IMR-90 (cell line): ENCODE measurements at regions not wholly inside any gene's neighbourhood (a gene's known extent, or its start where the extent isn't known, plus 50 kb on each side); places are given as distances from the start of the nearest gene placed in this dataset.

Experiments used
- ATAC-seq: fragments of 200-7000 bp; cut with Tn5 transposase; 2 replicates; pipeline ENCODE4 v1.9.1; 2020; ENCODE audit warnings: low read depth, mild to moderate bottlenecking, moderate library complexity
- BruUV-seq: library from RNA; stranded (reverse); fragments of 400-500 nt; replicated peaks from 2 replicates; lab custom pipeline; 2021; lab: Mats Ljungman, UMichigan
- CTCF ChIA-PET: fragments of 300-600 bp; formaldehyde crosslinking; extraction: SDS; loops from one replicate; lab custom pipeline; 2021; ENCODE audit warnings: antibody characterized with exemption; lab: Yijun Ruan, JAX
- POLR2A ChIA-PET: fragments of 300-600 bp; sonication (Branson Sonifier 250); formaldehyde crosslinking; loops from one replicate; lab custom pipeline; 2022; ENCODE audit warnings: antibody characterized with exemption; ENCODE audit not compliant: unreplicated experiment; lab: Charles Lee
- DNase-seq: peaks from one replicate; pipeline ENCODE4 v3.0.0; 2013
- H2AFZ ChIP-seq: replicated peaks from 2 replicates; pipeline ENCODE3; 2013; ENCODE audit warnings: low read length, mild to moderate bottlenecking; ENCODE audit not compliant: poor library complexity
- H2AK5ac ChIP-seq: 2 replicates; pipeline ENCODE4 v1.6.1; 2013; ENCODE audit warnings: low read depth, low read length, inconsistent platforms
- H2AK9ac ChIP-seq: replicated peaks from 2 replicates; pipeline ENCODE3; 2013; ENCODE audit warnings: mild to moderate bottlenecking, low read depth, low read length, moderate library complexity; ENCODE audit not compliant: poor library complexity
- H2BK120ac ChIP-seq: 2 replicates; pipeline ENCODE4 v1.6.1; 2013; ENCODE audit warnings: low read depth, low read length, inconsistent platforms
- H2BK15ac ChIP-seq: 3 replicates; pipeline ENCODE4 v1.6.1; 2013; ENCODE audit warnings: low read depth, low read length, inconsistent platforms
- H2BK20ac ChIP-seq: 2 replicates; pipeline ENCODE4 v1.6.1; 2013; ENCODE audit warnings: low read depth, mild to moderate bottlenecking, inconsistent platforms, low read length, moderate library complexity
- H2BK5ac ChIP-seq: 2 replicates; pipeline ENCODE4 v1.6.1; 2013; ENCODE audit warnings: mild to moderate bottlenecking, low read depth, low read length, inconsistent platforms; ENCODE audit not compliant: poor library complexity, severe bottlenecking
- H3K14ac ChIP-seq: replicated peaks from 2 replicates; pipeline ENCODE4 v1.6.1; 2013; ENCODE audit warnings: low read depth, low read length, inconsistent platforms
- H3K18ac ChIP-seq: 2 replicates; pipeline ENCODE4 v1.6.1; 2013; ENCODE audit warnings: low read depth, low read length, control low read depth
- H3K23ac ChIP-seq: 2 replicates; pipeline ENCODE4 v1.6.1; 2013; ENCODE audit warnings: low read depth, low read length, inconsistent platforms
- H3K27ac ChIP-seq: 2 replicates; pipeline ENCODE4 v1.5.1; 2013; ENCODE audit warnings: mild to moderate bottlenecking, control low read depth, low read length; ENCODE audit not compliant: insufficient read depth
- H3K27me3 ChIP-seq: 2 replicates; pipeline ENCODE4 v1.6.1; 2013; ENCODE audit warnings: low read length; ENCODE audit not compliant: control insufficient read depth, insufficient read depth
- H3K36me3 ChIP-seq: 2 replicates; pipeline ENCODE4 v1.6.1; 2013; ENCODE audit warnings: low read length, mixed read lengths; ENCODE audit not compliant: control insufficient read depth, insufficient read depth
- H3K4ac ChIP-seq: 2 replicates; pipeline ENCODE4 v1.6.1; 2013; ENCODE audit warnings: low read depth, low read length, inconsistent platforms
- H3K4me1 ChIP-seq: 2 replicates; pipeline ENCODE4 v1.6.1; 2013; ENCODE audit warnings: low read length, mixed read lengths; ENCODE audit not compliant: control insufficient read depth, insufficient read depth
- H3K4me2 ChIP-seq: 2 replicates; pipeline ENCODE4 v1.6.1; 2013; ENCODE audit warnings: low read depth, mild to moderate bottlenecking, control low read depth, low read length, moderate library complexity
- H3K4me3 ChIP-seq: 2 replicates; pipeline ENCODE4 v1.5.1; 2013; ENCODE audit warnings: low read depth, mild to moderate bottlenecking, control low read depth, low read length, moderate library complexity; ENCODE audit not compliant: insufficient read depth
- H3K56ac ChIP-seq: 2 replicates; pipeline ENCODE4 v1.6.1; 2013; ENCODE audit warnings: low read length, inconsistent platforms; ENCODE audit not compliant: insufficient read depth; ENCODE audit errors: extremely low read depth
- H3K79me1 ChIP-seq, 2 experiments: 2 replicates each; pipeline ENCODE4 v1.6.1; 2013; ENCODE audit warnings: low read length in 2 of 2, inconsistent platforms in 1 of 2, low read depth in 1 of 2
- H3K9ac ChIP-seq: 2 replicates; pipeline ENCODE4 v1.6.1; 2013; ENCODE audit warnings: low read depth, low read length, control low read depth
- H3K9me1 ChIP-seq: 2 replicates; pipeline ENCODE4 v1.6.1; 2013; ENCODE audit warnings: low read length, inconsistent platforms; ENCODE audit not compliant: insufficient read depth
- H3K9me3 ChIP-seq: 2 replicates; pipeline ENCODE4 v1.6.1; 2013; ENCODE audit warnings: low read length; ENCODE audit not compliant: control insufficient read depth, insufficient read depth
- H4K20me1 ChIP-seq: 2 replicates; pipeline ENCODE4 v1.6.1; 2013; ENCODE audit warnings: low read length, inconsistent platforms; ENCODE audit not compliant: insufficient read depth
- H4K5ac ChIP-seq: 2 replicates; pipeline ENCODE4 v1.6.1; 2013; ENCODE audit warnings: mild to moderate bottlenecking, low read depth, low read length, control low read depth
- H4K8ac ChIP-seq, 2 experiments: 2 replicates each; pipeline ENCODE4 v1.6.1; 2013; ENCODE audit warnings: low read depth in 2 of 2, low read length in 2 of 2, control low read depth in 1 of 2, inconsistent platforms in 1 of 2
- H4K91ac ChIP-seq: 2 replicates; pipeline ENCODE4 v1.6.1; 2013; ENCODE audit warnings: low read depth, low read length, inconsistent platforms; ENCODE audit not compliant: insufficient read depth
- BHLHE40 ChIP-seq: fragments of 150-350 bp; IDR thresholded peaks from 2 replicates; pipeline ENCODE4 v1.6.1; 2016; ENCODE audit warnings: mild to moderate bottlenecking, low read depth, low read length
- MXI1 ChIP-seq: IDR thresholded peaks from 2 replicates; pipeline ENCODE4 v1.6.1; 2012; ENCODE audit warnings: low read depth, mild to moderate bottlenecking, low read length, moderate library complexity, borderline replicate concordance
- NFE2L2 ChIP-seq: fragments of 150-350 bp; IDR thresholded peaks from 2 replicates; pipeline ENCODE4 v1.6.1; 2016; ENCODE audit warnings: low read depth, mild to moderate bottlenecking, low read length
- WGBS, 2 experiments: methylation state at CpG; one replicate each; pipeline versions ENCODE4 v1.1.5 to v1.1.7; 2013; ENCODE audit warnings: missing lambda C conversion rate in 2 of 2; ENCODE audit not compliant: insufficient read length in 1 of 2; ENCODE audit errors: extremely low coverage in 2 of 2; 5-methylcytosine and 5-hydroxymethylcytosine counted together
- dilution Hi-C: fragments of 300-500 bp; cut with HindIII; formaldehyde crosslinking; loops from one replicate; pipeline ENCODE4 v1.14.3; 2018; ENCODE audit warnings: low sequenced_read_pairs; ENCODE audit not compliant: unreplicated experiment
- in situ Hi-C: fragments of 300-500 bp; cut with MboI; formaldehyde crosslinking; loops from 3 replicates; pipeline ENCODE4 v1.14.3; 2019; ENCODE audit warnings: low sequenced_read_pairs, inconsistent platforms, mixed read lengths
- intact Hi-C: fragments of 100-400 bp; cut with micrococcal nuclease; formaldehyde crosslinking; loops from 2 replicates; pipeline ENCODE4 v1.10.0; 2022
- TF ChIP-seq, protein P1 (sequence below): fragments of 150-350 bp; IDR thresholded peaks from 2 replicates; pipeline ENCODE4 v1.6.1; 2016; ENCODE audit warnings: low read depth, mild to moderate bottlenecking, low read length, moderate library complexity, borderline replicate concordance

GRCh38 chr21:28775071-28775470 lies 217.6 kb downstream of the LTN1 start:
- intact Hi-C loops, result loop anchor here (10.0 kb wide), 1 partner anchor 1930 kb away; the partner anchor contains the start of gene ADAMTS1
- no peaks in the 10 kb centered on the region for H4K20me1 ChIP-seq
- no peak for DNase-seq
- H2BK20ac ChIP-seq, result peak overlapping the region; percentile 10; the same call in 1 of the 2 replicates
- H3K14ac ChIP-seq, result 0 out of 2 replicates have a peak overlapping the region, but pooled peaks have one; percentile 3
- H4K91ac ChIP-seq, result no peak overlapping the region; the same call in 1 of the 2 replicates
- H3K9me3 ChIP-seq, result no peaks in the 10 kb centered on the region
- ChIA-PET POLR2A (no interaction called here), CTCF (no interaction called here)
- H3K4ac ChIP-seq, result no peak overlapping the region
- no peak overlapping the region for H3K23ac ChIP-seq
- H2BK120ac ChIP-seq, result no peak overlapping the region
- H3K4me3 ChIP-seq, result no peak overlapping the region
- no peak overlapping the region for H2BK15ac ChIP-seq
- H3K79me1 ChIP-seq, result no peaks in the 10 kb centered on the region
- no TSS peak for BruUV-seq
- H3K9me1 ChIP-seq, result peaks cover 4% of the 10 kb centered on the region
- dilution Hi-C loops, result no loop called here
- H3K18ac ChIP-seq, result peak overlapping the region; percentile 20; the same call in 1 of the 2 replicates
- H2AK9ac ChIP-seq, result no peak overlapping the region
- H2AK5ac ChIP-seq, result no peak overlapping the region
- no peak overlapping the region for H3K27ac ChIP-seq
- no peak overlapping the region for H3K56ac ChIP-seq
- H4K5ac ChIP-seq, result no peak overlapping the region
- H3K4me1 ChIP-seq, result peaks cover 15% of the 10 kb centered on the region
- H2BK5ac ChIP-seq, result no peak overlapping the region
- no peaks in the 10 kb centered on the region for H3K27me3 ChIP-seq
- TF ChIP-seq BHLHE40 (no peak), MXI1 (no peak), NFE2L2 (no peak)
- TF ChIP-seq, protein P1, sequence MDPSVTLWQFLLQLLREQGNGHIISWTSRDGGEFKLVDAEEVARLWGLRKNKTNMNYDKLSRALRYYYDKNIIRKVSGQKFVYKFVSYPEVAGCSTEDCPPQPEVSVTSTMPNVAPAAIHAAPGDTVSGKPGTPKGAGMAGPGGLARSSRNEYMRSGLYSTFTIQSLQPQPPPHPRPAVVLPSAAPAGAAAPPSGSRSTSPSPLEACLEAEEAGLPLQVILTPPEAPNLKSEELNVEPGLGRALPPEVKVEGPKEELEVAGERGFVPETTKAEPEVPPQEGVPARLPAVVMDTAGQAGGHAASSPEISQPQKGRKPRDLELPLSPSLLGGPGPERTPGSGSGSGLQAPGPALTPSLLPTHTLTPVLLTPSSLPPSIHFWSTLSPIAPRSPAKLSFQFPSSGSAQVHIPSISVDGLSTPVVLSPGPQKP, result no peak
- no CpG with 5 or more reads among the region's 2 CpGs for WGBS, 2 experiments
- no peak overlapping the region for H3K4me2 ChIP-seq
- no peak overlapping the region for H2AFZ ChIP-seq
- H3K36me3 ChIP-seq, result no peaks in the 10 kb centered on the region
- in situ Hi-C loops, result no loop called here
- H4K8ac ChIP-seq, result no peak overlapping the region
- no peak overlapping the region for H3K9ac ChIP-seq
- ATAC-seq, result no peak
